SK-N-SH treated with all-trans-retinoic acid at 6 μM for 48 hours (cell line): ENCODE measurements at regions not wholly inside any gene's neighbourhood (a gene's known extent, or its start where the extent isn't known, plus 50 kb on each side); places are given as distances from the start of the nearest gene placed in this dataset.

Experiments used
- ATAC-seq: fragments of 200-7000 bp; cut with Tn5 transposase; 3 replicates; pipeline ENCODE4 v1.9.1; 2020; ENCODE audit warnings: mild to moderate bottlenecking, moderate library complexity
- BACH2 ChIP-seq: fragments of 250-450 bp; sonication (Bioruptor Pico); IDR thresholded peaks from 2 replicates; pipeline ENCODE4 v1.9.0; 2021; ENCODE audit warnings: mild to moderate bottlenecking, borderline replicate concordance
- CREB5 ChIP-seq: fragments of 250-450 bp; sonication (Bioruptor Pico); IDR thresholded peaks from 2 replicates; pipeline ENCODE4 v1.5.1; 2020; ENCODE audit warnings: low read depth, mild to moderate bottlenecking, moderate library complexity
- CSDC2 ChIP-seq: fragments of 250-450 bp; sonication (Bioruptor Pico); IDR thresholded peaks from 2 replicates; pipeline ENCODE4 v1.5.0; 2020; ENCODE audit warnings: mild to moderate bottlenecking, moderate library complexity
- CSRNP3 ChIP-seq: fragments of 250-450 bp; sonication (Bioruptor Pico); IDR thresholded peaks from 2 replicates; pipeline ENCODE4 v1.5.1; 2021; ENCODE audit warnings: mild to moderate bottlenecking, moderate library complexity
- GLIS3 ChIP-seq: fragments of 250-450 bp; sonication (Bioruptor Pico); IDR thresholded peaks from 2 replicates; pipeline ENCODE4 v1.5.0; 2020; ENCODE audit warnings: mild to moderate bottlenecking, moderate library complexity
- ISL1 ChIP-seq: fragments of 250-450 bp; sonication (Bioruptor Pico); IDR thresholded peaks from 2 replicates; pipeline ENCODE4 v2.1.2; 2022; ENCODE audit warnings: mild to moderate bottlenecking, moderate library complexity
- OSR1 ChIP-seq: fragments of 250-450 bp; sonication (Bioruptor Pico); IDR thresholded peaks from 2 replicates; pipeline ENCODE4 v1.8.0; 2022; ENCODE audit warnings: moderate library complexity, mild to moderate bottlenecking, inconsistent platforms
- PATZ1 ChIP-seq: fragments of 250-450 bp; sonication (Bioruptor Pico); IDR thresholded peaks from 2 replicates; pipeline ENCODE4 v1.8.0; 2020; ENCODE audit warnings: mild to moderate bottlenecking, moderate library complexity, borderline replicate concordance
- POU6F1 ChIP-seq: fragments of 250-450 bp; sonication (Bioruptor Pico); IDR thresholded peaks from 2 replicates; pipeline ENCODE4 v1.8.0; 2021; ENCODE audit warnings: low read depth, mild to moderate bottlenecking, moderate library complexity, borderline replicate concordance
- RARB ChIP-seq: fragments of 250-450 bp; sonication (Bioruptor Pico); IDR thresholded peaks from 2 replicates; pipeline ENCODE4 v1.8.0; 2021; ENCODE audit warnings: mild to moderate bottlenecking, moderate library complexity
- SNAI2 ChIP-seq: fragments of 250-450 bp; sonication (Bioruptor Pico); IDR thresholded peaks from 2 replicates; pipeline ENCODE4 v1.5.0; 2020; ENCODE audit warnings: mild to moderate bottlenecking, moderate library complexity
- TCF4 ChIP-seq: fragments of 250-450 bp; sonication (Bioruptor Pico); IDR thresholded peaks from 2 replicates; pipeline ENCODE4 v1.8.0; 2021; ENCODE audit warnings: mild to moderate bottlenecking, moderate library complexity, borderline replicate concordance
- TOX ChIP-seq: fragments of 250-450 bp; sonication (Bioruptor Pico); IDR thresholded peaks from 2 replicates; pipeline ENCODE4 v1.8.0; 2021; ENCODE audit warnings: mild to moderate bottlenecking, moderate library complexity, borderline replicate concordance
- TSHZ2 ChIP-seq: fragments of 250-450 bp; sonication (Bioruptor Pico); IDR thresholded peaks from 2 replicates; pipeline ENCODE4 v1.5.0; 2020; ENCODE audit warnings: mild to moderate bottlenecking, moderate library complexity
- ZC3H10 ChIP-seq: fragments of 250-450 bp; sonication (Bioruptor Pico); IDR thresholded peaks from 2 replicates; pipeline ENCODE4 v1.5.1; 2021; ENCODE audit warnings: mild to moderate bottlenecking, moderate library complexity
- ZFP3 ChIP-seq: fragments of 250-450 bp; sonication (Bioruptor Pico); IDR thresholded peaks from 2 replicates; pipeline ENCODE4 v1.5.0; 2020; ENCODE audit warnings: mild to moderate bottlenecking, moderate library complexity
- ZFP30 ChIP-seq: fragments of 450-650 bp; formaldehyde crosslinking; IDR thresholded peaks from 2 replicates; pipeline ENCODE4 v1.5.0; 2022; ENCODE audit warnings: mild to moderate bottlenecking, moderate library complexity
- ZNF565 ChIP-seq: fragments of 450-650 bp; formaldehyde crosslinking; conservative IDR thresholded peaks from 2 replicates; pipeline ENCODE4 v1.5.0; 2020; ENCODE audit warnings: low read depth, mild to moderate bottlenecking, moderate library complexity
- ZNF70 ChIP-seq: fragments of 450-650 bp; formaldehyde crosslinking; IDR thresholded peaks from 2 replicates; pipeline ENCODE4 v1.5.0; 2020; ENCODE audit warnings: mild to moderate bottlenecking, moderate library complexity
- ZNF8 ChIP-seq: fragments of 450-650 bp; formaldehyde crosslinking; IDR thresholded peaks from 2 replicates; pipeline ENCODE4 v1.5.0; 2020; ENCODE audit warnings: mild to moderate bottlenecking, moderate library complexity

GRCh38 chr12:14281539-14281938, 83.9 kb upstream of the ATF7IP start:
- TF ChIP-seq BACH2 (CRISPR knock-in tag) (no peak), ZFP3 (CRISPR knock-in tag) (no peak), ZNF565 (CRISPR knock-in tag) (no peak), TSHZ2 (CRISPR knock-in tag) (no peak), POU6F1 (no peak), CREB5 (CRISPR knock-in tag) (no peak), RARB (no peak), OSR1 (no peak), ZC3H10 (CRISPR knock-in tag) (no peak), CSRNP3 (CRISPR knock-in tag) (no peak), ZNF8 (no peak), ZNF70 (CRISPR knock-in tag) (no peak), ISL1 (no peak)
- no peak for ATAC-seq

GRCh38 chr12:14283489-14284144, 81.9 kb upstream of the ATF7IP start:
- TF ChIP-seq PATZ1 (no peak), ZNF8 (no peak), TCF4 (CRISPR knock-in tag) (no peak), SNAI2 (no peak), ZFP30 (CRISPR knock-in tag) (no peak), ZC3H10 (CRISPR knock-in tag) (no peak), TOX (CRISPR knock-in tag) (no peak), CSDC2 (CRISPR knock-in tag) (no peak), GLIS3 (CRISPR knock-in tag) (no peak), OSR1 (no peak), ISL1 (no peak), ZNF565 (CRISPR knock-in tag) (no peak), BACH2 (CRISPR knock-in tag) (no peak), ZNF70 (CRISPR knock-in tag) (no peak), POU6F1 (no peak), ZFP3 (CRISPR knock-in tag) (no peak)

More at GRCh38 chr12:14283489-14284144, 81.9 kb upstream of the ATF7IP start:
- no peak for ATAC-seq
